Uterus (tissue), 3 donors: ENCODE measurements at regions not wholly inside any gene's neighbourhood (a gene's known extent, or its start where the extent isn't known, plus 50 kb on each side); places are given as distances from the start of the nearest gene placed in this dataset. TPM values are rescaled to one million over a fixed set of nuclear protein-coding genes. Genes with fewer than 3 reads are reported as not detected.

Experiments
- DNase-seq, 2 donors: peaks; one replicate each; pipeline ENCODE4 v3.0.0-alpha.2; 2019 to 2020
- H3K27ac ChIP-seq, 2 donors: fragments of 200-600 bp; sonication (generic); 1 replicate in 1 of 2; 2 replicates in 1 of 2; pipeline ENCODE4 v1.5.1; 2016 to 2018
- H3K27me3 ChIP-seq, 2 donors: fragments of 200-600 bp; sonication (generic); one replicate each; pipeline ENCODE4 v1.5.1; 2018 to 2019; ENCODE audit warnings: control low read depth in 1 of 2
- H3K36me3 ChIP-seq, 2 donors: fragments of 200-600 bp; sonication (generic); one replicate each; pipeline ENCODE4 v1.5.1; 2019; ENCODE audit warnings: control low read depth in 1 of 2
- H3K4me1 ChIP-seq, 2 donors: fragments of 200-600 bp; sonication (generic); one replicate each; pipeline ENCODE4 v1.5.1; 2018 to 2019; ENCODE audit warnings: control low read depth in 1 of 2
- H3K4me3 ChIP-seq, 2 donors: fragments of 200-600 bp; sonication (generic); 1 replicate in 1 of 2; 2 replicates in 1 of 2; pipeline ENCODE4 v1.5.1; 2018 to 2019; ENCODE audit warnings: mild to moderate bottlenecking in 1 of 2
- H3K9me3 ChIP-seq, 2 donors: fragments of 200-600 bp; sonication (generic); one replicate each; pipeline ENCODE4 v1.5.1; 2019; ENCODE audit warnings: control low read depth in 1 of 2
- POLR2A ChIP-seq, 2 donors: fragments of 450-650 bp; IDR thresholded peaks; one replicate each; pipeline ENCODE4 v1.6.1; 2016; ENCODE audit warnings: antibody characterized with exemption in 2 of 2, mild to moderate bottlenecking in 1 of 2, moderate library complexity in 1 of 2
- intact Hi-C: fragments of 100-400 bp; cut with DNase I; formaldehyde crosslinking; loops from one replicate; pipeline ENCODE4 v1.15.1; 2023; ENCODE audit warnings: low total_unique reads
- small RNA-seq: library from RNA; depleted of rRNA; stranded (forward); fragments of <200 nt; gene quantifications from one replicate; pipeline ENCODE3, GENCODE V24; 2016
- TF ChIP-seq, protein P1 (sequence below), 4 experiments: fragments of 200-600 bp in 2 of 4; fragments of 450-650 bp in 2 of 4; sonication (generic) in 2 of 4; IDR thresholded peaks; one replicate each; pipeline ENCODE4 v1.5.1; 2016 to 2019; ENCODE audit warnings: antibody characterized with exemption in 4 of 4, mild to moderate bottlenecking in 2 of 4, moderate library complexity in 1 of 4
- donor health status: DM: yes; HTN: yes; CAD: no.

DNA sequence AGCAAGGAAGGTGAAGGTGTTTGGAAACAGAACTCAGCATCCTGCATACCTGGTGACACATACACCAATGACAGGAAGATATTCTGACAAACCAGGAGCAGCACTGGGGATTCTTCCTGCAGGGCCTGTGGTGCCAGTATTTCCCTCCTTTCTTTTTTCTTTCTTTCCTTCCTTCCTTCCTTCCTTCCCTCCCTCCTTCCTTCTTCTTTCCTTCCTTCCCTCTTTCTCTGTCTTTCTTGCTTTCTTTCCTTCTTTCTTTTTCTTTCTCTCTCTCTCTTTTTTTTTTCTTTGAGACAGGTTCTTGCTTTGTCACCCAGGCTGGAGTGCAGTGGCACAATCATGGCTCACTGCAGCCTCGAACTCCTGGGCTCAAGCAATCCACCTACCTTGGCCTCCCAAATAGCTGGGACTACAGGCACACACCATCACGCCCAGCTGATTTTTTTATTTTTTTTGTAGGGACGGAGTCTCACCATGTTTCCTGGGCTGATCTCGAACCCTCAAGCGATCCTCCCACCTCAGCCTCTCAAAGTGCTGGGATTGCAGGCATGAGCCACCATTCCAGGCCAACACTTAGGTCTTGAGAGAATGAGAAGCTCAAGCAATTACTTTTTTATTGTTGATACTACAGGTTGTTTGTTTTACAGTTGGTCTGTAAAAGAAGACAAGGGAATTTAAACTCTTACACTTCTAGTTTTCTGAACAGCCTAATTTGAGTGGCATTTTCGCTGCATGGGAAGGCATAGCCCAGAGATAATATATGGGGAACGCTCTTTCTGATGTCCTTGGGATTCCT, 54.7 kb upstream of the GATA6 start:
- intact Hi-C loops: no loop called here
- H3K27ac ChIP-seq: no peak overlapping the region
- no peaks in the 10 kb centered on the region for H3K4me1 ChIP-seq
- no peaks in the 10 kb centered on the region for H3K27me3 ChIP-seq
- H3K9me3 ChIP-seq: no peaks in the 10 kb centered on the region
- H3K36me3 ChIP-seq: no peaks in the 10 kb centered on the region
- no peak for DNase-seq
- H3K4me3 ChIP-seq: no peak overlapping the region
- TF ChIP-seq, protein P1, sequence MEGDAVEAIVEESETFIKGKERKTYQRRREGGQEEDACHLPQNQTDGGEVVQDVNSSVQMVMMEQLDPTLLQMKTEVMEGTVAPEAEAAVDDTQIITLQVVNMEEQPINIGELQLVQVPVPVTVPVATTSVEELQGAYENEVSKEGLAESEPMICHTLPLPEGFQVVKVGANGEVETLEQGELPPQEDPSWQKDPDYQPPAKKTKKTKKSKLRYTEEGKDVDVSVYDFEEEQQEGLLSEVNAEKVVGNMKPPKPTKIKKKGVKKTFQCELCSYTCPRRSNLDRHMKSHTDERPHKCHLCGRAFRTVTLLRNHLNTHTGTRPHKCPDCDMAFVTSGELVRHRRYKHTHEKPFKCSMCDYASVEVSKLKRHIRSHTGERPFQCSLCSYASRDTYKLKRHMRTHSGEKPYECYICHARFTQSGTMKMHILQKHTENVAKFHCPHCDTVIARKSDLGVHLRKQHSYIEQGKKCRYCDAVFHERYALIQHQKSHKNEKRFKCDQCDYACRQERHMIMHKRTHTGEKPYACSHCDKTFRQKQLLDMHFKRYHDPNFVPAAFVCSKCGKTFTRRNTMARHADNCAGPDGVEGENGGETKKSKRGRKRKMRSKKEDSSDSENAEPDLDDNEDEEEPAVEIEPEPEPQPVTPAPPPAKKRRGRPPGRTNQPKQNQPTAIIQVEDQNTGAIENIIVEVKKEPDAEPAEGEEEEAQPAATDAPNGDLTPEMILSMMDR (IDR thresholded peaks at IDR 0.05): no peak
- TF ChIP-seq POLR2A (IDR thresholded peaks at IDR 0.05): no peak

DNA sequence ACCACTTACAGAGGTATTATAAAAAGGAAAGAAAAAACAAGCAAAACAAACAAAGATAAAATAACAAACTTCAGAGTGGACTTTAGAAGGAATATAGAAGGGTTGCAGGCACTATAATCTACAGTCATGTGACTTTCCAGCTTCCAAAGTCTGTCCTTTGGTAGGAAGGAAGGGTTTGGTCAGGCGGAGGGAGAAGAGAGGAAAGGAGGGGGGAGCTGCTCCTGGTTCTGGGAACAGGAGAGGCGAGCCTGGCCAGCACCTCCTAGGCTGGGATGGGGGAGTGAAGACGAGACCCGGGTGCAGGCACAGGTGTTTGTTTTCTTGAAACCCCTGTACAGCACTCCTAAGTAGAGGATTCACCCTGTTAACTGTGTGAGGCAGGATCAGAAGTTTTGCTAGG, 53.8 kb upstream of the GATA6 start:
- TF ChIP-seq, protein P1 (IDR thresholded peaks at IDR 0.05): no peak
- TF ChIP-seq POLR2A (IDR thresholded peaks at IDR 0.05): no peak
- Histone ChIP-seq H3K27me3 (no peaks in the 10 kb centered on the region), H3K27ac (no peak overlapping the region), H3K36me3 (no peaks in the 10 kb centered on the region), H3K4me1 (no peaks in the 10 kb centered on the region), H3K9me3 (no peaks in the 10 kb centered on the region), H3K4me3 (no peak overlapping the region)
- no peak for DNase-seq
- intact Hi-C loops: no loop called here

Small RNAs in the stretch of these regions (small RNA-seq; reads per million reads assigned to genes)
- not detected for gene RNA5SP451
